ENCODE measurements at regions not wholly inside any gene's neighbourhood (a gene's known extent, or its start where the extent isn't known, plus 50 kb on each side); places are given as distances from the start of the nearest gene placed in this dataset.

GRCh38 chr9:11148189-11148588, 535.4 kb upstream of the PTPRD start:
- in situ Hi-C loops (cut with HindIII; ENCODE audit: low sequenced_read_pairs): no loop called here
- H3K4me3 ChIP-seq (ENCODE audit: low read depth, low read length): no peak overlapping the region
- no peak for DNase-seq (ENCODE audit: low read depth)
- TF ChIP-seq, protein P1, sequence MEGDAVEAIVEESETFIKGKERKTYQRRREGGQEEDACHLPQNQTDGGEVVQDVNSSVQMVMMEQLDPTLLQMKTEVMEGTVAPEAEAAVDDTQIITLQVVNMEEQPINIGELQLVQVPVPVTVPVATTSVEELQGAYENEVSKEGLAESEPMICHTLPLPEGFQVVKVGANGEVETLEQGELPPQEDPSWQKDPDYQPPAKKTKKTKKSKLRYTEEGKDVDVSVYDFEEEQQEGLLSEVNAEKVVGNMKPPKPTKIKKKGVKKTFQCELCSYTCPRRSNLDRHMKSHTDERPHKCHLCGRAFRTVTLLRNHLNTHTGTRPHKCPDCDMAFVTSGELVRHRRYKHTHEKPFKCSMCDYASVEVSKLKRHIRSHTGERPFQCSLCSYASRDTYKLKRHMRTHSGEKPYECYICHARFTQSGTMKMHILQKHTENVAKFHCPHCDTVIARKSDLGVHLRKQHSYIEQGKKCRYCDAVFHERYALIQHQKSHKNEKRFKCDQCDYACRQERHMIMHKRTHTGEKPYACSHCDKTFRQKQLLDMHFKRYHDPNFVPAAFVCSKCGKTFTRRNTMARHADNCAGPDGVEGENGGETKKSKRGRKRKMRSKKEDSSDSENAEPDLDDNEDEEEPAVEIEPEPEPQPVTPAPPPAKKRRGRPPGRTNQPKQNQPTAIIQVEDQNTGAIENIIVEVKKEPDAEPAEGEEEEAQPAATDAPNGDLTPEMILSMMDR (IDR thresholded peaks at IDR 0.05; ENCODE audit: low read depth, low read length, missing control alignments): no peak

- DNase-seq (ENCODE audit: low read depth): no peak
- H3K4me3 ChIP-seq (ENCODE audit: low read depth, low read length): no peak overlapping the region
- in situ Hi-C loops (cut with HindIII; ENCODE audit: low sequenced_read_pairs): no loop called here
- TF ChIP-seq, protein P1 (IDR thresholded peaks at IDR 0.05; ENCODE audit: low read depth, low read length, missing control alignments): no peak
Observed at GRCh38 chr9:11149065-11149464, 536.3 kb upstream of the PTPRD start.

DNA sequence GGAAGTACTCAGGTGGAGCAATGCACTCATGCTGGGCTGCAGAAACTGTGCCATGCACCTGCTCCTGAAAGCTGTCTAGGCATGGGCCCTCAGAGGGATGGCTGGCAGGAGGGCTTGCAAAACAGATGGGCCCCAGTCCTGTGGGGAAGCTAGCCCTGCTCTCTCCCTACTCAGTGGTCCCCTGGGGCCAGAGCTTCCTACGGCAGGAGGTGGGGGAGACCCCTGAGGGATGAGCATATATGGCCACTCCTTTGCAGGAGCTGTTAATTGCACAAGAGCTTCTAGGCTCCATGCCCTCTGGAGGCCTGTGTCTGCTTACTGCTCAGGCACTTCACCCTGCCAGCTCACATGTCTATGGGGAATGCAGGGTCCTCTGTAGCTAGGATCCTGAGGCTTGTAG, 545.3 kb upstream of the PTPRD start:
- TF ChIP-seq, protein P1 (IDR thresholded peaks at IDR 0.05; ENCODE audit: low read depth, low read length, missing control alignments): no peak
- no peak overlapping the region for H3K4me3 ChIP-seq (ENCODE audit: low read depth, low read length)
- in situ Hi-C loops (cut with HindIII; ENCODE audit: low sequenced_read_pairs): no loop called here
- no peak for DNase-seq (ENCODE audit: low read depth)

GRCh38 chr9:11158676-11159075, 545.9 kb upstream of the PTPRD start:
- no peak for DNase-seq (ENCODE audit: low read depth)
- no peak overlapping the region for H3K4me3 ChIP-seq (ENCODE audit: low read depth, low read length)
- TF ChIP-seq, protein P1 (IDR thresholded peaks at IDR 0.05; ENCODE audit: low read depth, low read length, missing control alignments): no peak
- in situ Hi-C loops (cut with HindIII; ENCODE audit: low sequenced_read_pairs): no loop called here

GRCh38 chr9:11159318-11159862, 546.6 kb upstream of the PTPRD start:
- TF ChIP-seq, protein P1 (IDR thresholded peaks at IDR 0.05; ENCODE audit: low read depth, low read length, missing control alignments): no peak
- no peak overlapping the region for H3K4me3 ChIP-seq (ENCODE audit: low read depth, low read length)
- DNase-seq (ENCODE audit: low read depth): no peak
- in situ Hi-C loops (cut with HindIII; ENCODE audit: low sequenced_read_pairs): no loop called here

- TF ChIP-seq, protein P1 (IDR thresholded peaks at IDR 0.05; ENCODE audit: low read depth, low read length, missing control alignments): no peak
- in situ Hi-C loops (cut with HindIII; ENCODE audit: low sequenced_read_pairs): no loop called here
- DNase-seq (ENCODE audit: low read depth): no peak
- no peak overlapping the region for H3K4me3 ChIP-seq (ENCODE audit: low read depth, low read length)
Observed at GRCh38 chr9:11163843-11164242, 551.0 kb upstream of the PTPRD start.

GRCh38 chr9:11182001-11182400, 569.2 kb upstream of the PTPRD start:
- TF ChIP-seq, protein P1 (IDR thresholded peaks at IDR 0.05; ENCODE audit: low read depth, low read length, missing control alignments): no peak
- in situ Hi-C loops (cut with HindIII; ENCODE audit: low sequenced_read_pairs): no loop called here
- DNase-seq (ENCODE audit: low read depth): no peak
- H3K4me3 ChIP-seq (ENCODE audit: low read depth, low read length): no peak overlapping the region

Measured in astrocyte of the cerebellum (primary cell).